HCT116 (cell line): ENCODE measurements at regions not wholly inside any gene's neighbourhood (a gene's known extent, or its start where the extent isn't known, plus 50 kb on each side); places are given as distances from the start of the nearest gene placed in this dataset.

Source experiments
- ATAC-seq: fragments of 200-7000 bp; cut with Tn5 transposase; 2 replicates; pipeline ENCODE4 v1.9.1; 2020; ENCODE audit warnings: mild to moderate bottlenecking, moderate library complexity
- BruUV-seq: library from RNA; stranded (reverse); fragments of 400-500 nt; replicated peaks from 2 replicates; lab custom pipeline; 2021; lab: Mats Ljungman, UMichigan
- CTCF ChIA-PET: fragments of 300-600 bp; sonication (Branson Sonifier 250); formaldehyde crosslinking; loops from one replicate; lab custom pipeline; 2021; ENCODE audit warnings: antibody characterized with exemption; lab: Charles Lee
- POLR2A ChIA-PET: fragments of 300-600, 350-600 bp; sonication (Branson Sonifier 250); formaldehyde crosslinking; loops from one replicate; lab custom pipeline; 2021; ENCODE audit warnings: antibody characterized with exemption; lab: Charles Lee
- RAD21 ChIA-PET, 2 experiments: fragments of 300-600 bp; sonication (Branson Sonifier 250); formaldehyde crosslinking; loops; one replicate each; lab custom pipeline; 2023; ENCODE audit warnings: low total read pairs in 2 of 2; ENCODE audit not compliant: uncharacterized antibody in 2 of 2, unreplicated experiment in 2 of 2, low non-redundant PET in 1 of 2; lab: Charles Lee
- DNase-seq: peaks from one replicate; pipeline ENCODE4 v3.0.0-alpha.2; 2010; ENCODE audit warnings: low read depth, low spot score
- H2AFZ ChIP-seq: fragments of 200-600 bp; shearing (Covaris generic), sonication (generic); 2 replicates; pipeline ENCODE4 v1.6.1; 2017; ENCODE audit warnings: low read depth, mixed run types, mixed read lengths, antibody characterized with exemption, low read length; ENCODE audit not compliant: poor library complexity, severe bottlenecking
- H3K27ac ChIP-seq: 2 replicates; pipeline ENCODE4 v1.5.1; 2012; ENCODE audit warnings: low read depth, low read length
- H3K27me3 ChIP-seq: fragments of 200-600 bp; sonication (generic); 2 replicates; pipeline ENCODE4 v1.6.1; 2016; ENCODE audit warnings: mixed run types, low read length, mixed read lengths; ENCODE audit not compliant: insufficient read depth
- H3K36me3 ChIP-seq, 2 experiments: fragments of 200-500 bp in 1 of 2; fragments of 200-600 bp in 1 of 2; sonication (Bioruptor generic) in 1 of 2; sonication (generic) in 1 of 2; 2 replicates each; pipeline versions ENCODE4 v1.5.1 to v1.6.1; 2014 to 2016; ENCODE audit warnings: low read length in 2 of 2, inconsistent platforms in 1 of 2, mixed read lengths in 1 of 2, mixed run types in 1 of 2; ENCODE audit not compliant: insufficient read depth in 2 of 2, control insufficient read depth in 1 of 2
- H3K4me1 ChIP-seq, 2 experiments: fragments of 200-600 bp in 1 of 2; sonication (generic) in 1 of 2; 2 replicates each; pipeline versions ENCODE4 v1.5.1 to v1.6.1; 2012 to 2017; ENCODE audit warnings: low read length in 2 of 2, inconsistent platforms in 1 of 2, mild to moderate bottlenecking in 1 of 2, mixed read lengths in 1 of 2, mixed run types in 1 of 2, moderate library complexity in 1 of 2; ENCODE audit not compliant: insufficient read depth in 2 of 2, control insufficient read depth in 1 of 2
- H3K4me2 ChIP-seq: fragments of 200-600 bp; sonication (generic); 2 replicates; pipeline ENCODE4 v1.6.1; 2017; ENCODE audit warnings: mixed run types, low read length, mixed read lengths
- H3K4me3 ChIP-seq, 2 experiments: fragments of 200-600 bp in 1 of 2; sonication (generic) in 1 of 2; replicated peaks in 1 of 2; 2 replicates each; pipeline ENCODE4 v1.5.1; 2011 to 2016; ENCODE audit warnings: low read length in 2 of 2, control low read depth in 1 of 2, low read depth in 1 of 2, mild to moderate bottlenecking in 1 of 2, mixed read lengths in 1 of 2, mixed run types in 1 of 2
- H3K79me2 ChIP-seq: fragments of 200-600 bp; sonication (generic); 2 replicates; pipeline ENCODE4 v1.6.1; 2017; ENCODE audit warnings: mild to moderate bottlenecking, mixed run types, low read length, moderate library complexity, mixed read lengths; ENCODE audit not compliant: insufficient read depth
- H3K9ac ChIP-seq: fragments of 200-600 bp; sonication (generic); 2 replicates; pipeline ENCODE4 v1.6.1; 2016; ENCODE audit warnings: low read length, mixed read lengths
- H3K9me2 ChIP-seq: fragments of 200-600 bp; sonication (generic), shearing (Covaris generic); 2 replicates; pipeline ENCODE4 v1.6.1; 2017; ENCODE audit warnings: mixed run types, mild to moderate bottlenecking, moderate library complexity; ENCODE audit not compliant: insufficient read depth
- H3K9me3 ChIP-seq, 2 experiments: fragments of 200-500 bp in 1 of 2; fragments of 200-600 bp in 1 of 2; sonication (Bioruptor generic) in 1 of 2; sonication (generic) in 1 of 2; 2 replicates each; pipeline ENCODE4 v1.6.1; 2014 to 2017; ENCODE audit warnings: low read length in 2 of 2, mixed read lengths in 2 of 2, inconsistent platforms in 1 of 2, low read depth in 1 of 2, mild to moderate bottlenecking in 1 of 2, mixed run types in 1 of 2, moderate library complexity in 1 of 2; ENCODE audit not compliant: control insufficient read depth in 1 of 2, insufficient read depth in 1 of 2
- H4K20me1 ChIP-seq: fragments of 200-600 bp; sonication (generic), shearing (Covaris generic); 2 replicates; pipeline ENCODE4 v1.6.1; 2017; ENCODE audit warnings: mixed run types, mild to moderate bottlenecking, moderate library complexity; ENCODE audit not compliant: insufficient read depth
- CBX3 ChIP-seq: IDR thresholded peaks from 2 replicates; pipeline ENCODE4 v1.6.1; 2012; ENCODE audit warnings: low read depth
- CEBPB ChIP-seq: IDR thresholded peaks from 2 replicates; pipeline ENCODE4 v1.6.1; 2012; ENCODE audit warnings: low read depth
- EZH2phosphoT487 ChIP-seq: fragments of 200-600 bp; IDR thresholded peaks from 2 replicates; pipeline ENCODE4 v1.6.1; 2018; ENCODE audit warnings: antibody characterized with exemption, borderline replicate concordance
- FOSL1 ChIP-seq: IDR thresholded peaks from 2 replicates; pipeline ENCODE4 v1.6.1; 2012; ENCODE audit warnings: low read depth
- JUND ChIP-seq: IDR thresholded peaks from 2 replicates; pipeline ENCODE4 v1.6.1; 2012
- POLR2AphosphoS5 ChIP-seq: IDR thresholded peaks from 2 replicates; pipeline ENCODE4 v1.6.1; 2011; ENCODE audit warnings: mild to moderate bottlenecking, low read depth, low read length, moderate library complexity
- REST ChIP-seq: IDR thresholded peaks from 2 replicates; pipeline ENCODE4 v1.6.1; 2012; ENCODE audit warnings: low read depth
- SIN3A ChIP-seq: IDR thresholded peaks from 2 replicates; pipeline ENCODE4 v1.6.1; 2012; ENCODE audit warnings: low read depth
- SP1 ChIP-seq: IDR thresholded peaks from 2 replicates; pipeline ENCODE4 v1.6.1; 2012; ENCODE audit warnings: low read depth
- SRF ChIP-seq: IDR thresholded peaks from 2 replicates; pipeline ENCODE4 v1.6.1; 2012; ENCODE audit warnings: low read depth
- TCF7L2 ChIP-seq: IDR thresholded peaks from 2 replicates; pipeline ENCODE4 v1.7.0; 2011; ENCODE audit warnings: borderline replicate concordance, inconsistent platforms; ENCODE audit not compliant: insufficient read depth, insufficient read length; ENCODE audit errors: extremely low read depth
- ZFX ChIP-seq: fragments of 450-650 bp; IDR thresholded peaks from 2 replicates; pipeline ENCODE4 v1.6.1; 2017
- ZNF274 ChIP-seq: fragments of 200-500 bp; sonication (Bioruptor generic); IDR thresholded peaks from 2 replicates; pipeline ENCODE4 v1.6.1; 2014; ENCODE audit warnings: mild to moderate bottlenecking, low read depth, low read length, inconsistent platforms
- intact Hi-C: fragments of 100-400 bp; cut with micrococcal nuclease; formaldehyde crosslinking; loops from 2 replicates; pipeline ENCODE4 v1.10.0; 2022
- TF ChIP-seq, protein P1 (sequence below): IDR thresholded peaks from 2 replicates; pipeline ENCODE4 v1.6.1; 2011; ENCODE audit warnings: mild to moderate bottlenecking, low read length, moderate library complexity; ENCODE audit not compliant: insufficient replicate concordance; ENCODE audit errors: extremely low read depth
- TF ChIP-seq, protein P2 (sequence below): IDR thresholded peaks from 2 replicates; pipeline ENCODE4 v1.6.1; 2012
- TF ChIP-seq, protein P3 (sequence below), 3 experiments: fragments of 200-600 bp in 1 of 3; sonication (generic) in 1 of 3; IDR thresholded peaks in 2 of 3; conservative IDR thresholded peaks in 1 of 3; 2 replicates each; pipeline ENCODE4 v1.5.1; 2012 to 2017; ENCODE audit warnings: low read depth in 2 of 3, low read length in 2 of 3, antibody characterized with exemption in 1 of 3, borderline replicate concordance in 1 of 3, control low read depth in 1 of 3, mild to moderate bottlenecking in 1 of 3, mixed read lengths in 1 of 3, mixed run types in 1 of 3, moderate library complexity in 1 of 3; ENCODE audit not compliant: insufficient read depth in 1 of 3

DNA sequence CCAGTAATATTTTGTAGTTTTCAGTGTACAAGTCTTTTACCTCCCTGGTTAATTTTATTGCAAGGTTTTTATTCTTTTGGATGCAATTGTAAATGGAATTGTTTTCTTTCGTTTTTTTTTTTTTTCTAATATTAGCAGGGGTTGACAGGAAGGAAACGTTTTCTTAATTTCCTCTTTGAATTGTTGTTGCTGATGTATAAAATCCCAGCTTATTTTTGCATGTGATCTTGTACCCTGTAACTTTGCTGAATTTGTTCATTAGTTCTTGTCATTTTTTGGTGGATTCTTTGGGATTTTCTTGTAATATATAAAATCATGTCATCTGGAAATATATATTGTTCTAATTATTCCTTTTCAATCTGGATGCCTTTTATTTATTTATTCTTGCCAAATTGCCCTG is 65.0 kb upstream of the ANKH start:
- H3K9me2 ChIP-seq, result no peaks in the 10 kb centered on the region
- ATAC-seq (no peak), DNase-seq (no peak)
- H3K9me3 ChIP-seq, result no peaks in the 10 kb centered on the region
- ChIA-PET RAD21 (no interaction called here), CTCF (no interaction called here), POLR2A (no interaction called here)
- intact Hi-C loops, result no loop called here
- H3K4me2 ChIP-seq, result no peak overlapping the region
- no peaks in the 10 kb centered on the region for H3K36me3 ChIP-seq
- H4K20me1 ChIP-seq, result no peaks in the 10 kb centered on the region
- no peak overlapping the region for H3K9ac ChIP-seq
- BruUV-seq, result no TSS peak
- H3K27me3 ChIP-seq, result no peaks in the 10 kb centered on the region
- no peak overlapping the region for H3K27ac ChIP-seq
- no peaks in the 10 kb centered on the region for H3K79me2 ChIP-seq
- H3K4me3 ChIP-seq, result no peak overlapping the region
- 0 out of 4 replicates have a peak, but pooled peaks cover 0 to 4% of the 10 kb centered on the region in 2 experiments for H3K4me1 ChIP-seq
- H2AFZ ChIP-seq, result no peak overlapping the region
- TF ChIP-seq JUND, result no peak
- no peak for TF ChIP-seq EZH2phosphoT487
- no peak for TF ChIP-seq SP1
- TF ChIP-seq, protein P1, sequence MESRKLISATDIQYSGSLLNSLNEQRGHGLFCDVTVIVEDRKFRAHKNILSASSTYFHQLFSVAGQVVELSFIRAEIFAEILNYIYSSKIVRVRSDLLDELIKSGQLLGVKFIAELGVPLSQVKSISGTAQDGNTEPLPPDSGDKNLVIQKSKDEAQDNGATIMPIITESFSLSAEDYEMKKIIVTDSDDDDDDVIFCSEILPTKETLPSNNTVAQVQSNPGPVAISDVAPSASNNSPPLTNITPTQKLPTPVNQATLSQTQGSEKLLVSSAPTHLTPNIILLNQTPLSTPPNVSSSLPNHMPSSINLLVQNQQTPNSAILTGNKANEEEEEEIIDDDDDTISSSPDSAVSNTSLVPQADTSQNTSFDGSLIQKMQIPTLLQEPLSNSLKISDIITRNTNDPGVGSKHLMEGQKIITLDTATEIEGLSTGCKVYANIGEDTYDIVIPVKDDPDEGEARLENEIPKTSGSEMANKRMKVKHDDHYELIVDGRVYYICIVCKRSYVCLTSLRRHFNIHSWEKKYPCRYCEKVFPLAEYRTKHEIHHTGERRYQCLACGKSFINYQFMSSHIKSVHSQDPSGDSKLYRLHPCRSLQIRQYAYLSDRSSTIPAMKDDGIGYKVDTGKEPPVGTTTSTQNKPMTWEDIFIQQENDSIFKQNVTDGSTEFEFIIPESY, result no peak
- TF ChIP-seq, protein P2, sequence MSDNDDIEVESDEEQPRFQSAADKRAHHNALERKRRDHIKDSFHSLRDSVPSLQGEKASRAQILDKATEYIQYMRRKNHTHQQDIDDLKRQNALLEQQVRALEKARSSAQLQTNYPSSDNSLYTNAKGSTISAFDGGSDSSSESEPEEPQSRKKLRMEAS, result no peak
- no peak for TF ChIP-seq ZFX
- no peak for TF ChIP-seq SRF
- TF ChIP-seq, protein P3, sequence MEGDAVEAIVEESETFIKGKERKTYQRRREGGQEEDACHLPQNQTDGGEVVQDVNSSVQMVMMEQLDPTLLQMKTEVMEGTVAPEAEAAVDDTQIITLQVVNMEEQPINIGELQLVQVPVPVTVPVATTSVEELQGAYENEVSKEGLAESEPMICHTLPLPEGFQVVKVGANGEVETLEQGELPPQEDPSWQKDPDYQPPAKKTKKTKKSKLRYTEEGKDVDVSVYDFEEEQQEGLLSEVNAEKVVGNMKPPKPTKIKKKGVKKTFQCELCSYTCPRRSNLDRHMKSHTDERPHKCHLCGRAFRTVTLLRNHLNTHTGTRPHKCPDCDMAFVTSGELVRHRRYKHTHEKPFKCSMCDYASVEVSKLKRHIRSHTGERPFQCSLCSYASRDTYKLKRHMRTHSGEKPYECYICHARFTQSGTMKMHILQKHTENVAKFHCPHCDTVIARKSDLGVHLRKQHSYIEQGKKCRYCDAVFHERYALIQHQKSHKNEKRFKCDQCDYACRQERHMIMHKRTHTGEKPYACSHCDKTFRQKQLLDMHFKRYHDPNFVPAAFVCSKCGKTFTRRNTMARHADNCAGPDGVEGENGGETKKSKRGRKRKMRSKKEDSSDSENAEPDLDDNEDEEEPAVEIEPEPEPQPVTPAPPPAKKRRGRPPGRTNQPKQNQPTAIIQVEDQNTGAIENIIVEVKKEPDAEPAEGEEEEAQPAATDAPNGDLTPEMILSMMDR (IDR thresholded peaks at IDR 0.05 in 2 of 3, conservative IDR thresholded peaks at IDR 0.05 in 1 of 3; ENCODE audit: borderline replicate concordance in 1 of 3, insufficient read depth in 1 of 3, low read depth in 2 of 3, low read length in 2 of 3), result no peak
- TF ChIP-seq POLR2AphosphoS5, result no peak
- no peak for TF ChIP-seq FOSL1
- TF ChIP-seq ZNF274, result no peak
- TF ChIP-seq CEBPB, result no peak
- TF ChIP-seq REST, result no peak
- no peak for TF ChIP-seq CBX3
- TF ChIP-seq SIN3A, result no peak
- no peak for TF ChIP-seq TCF7L2
